Astrocyte (in vitro differentiated cells and primary cell): ENCODE measurements at regions not wholly inside any gene's neighbourhood (a gene's known extent, or its start where the extent isn't known, plus 50 kb on each side); places are given as distances from the start of the nearest gene placed in this dataset.

Experiments used
- DNase-seq: peaks from one replicate; pipeline ENCODE4 v3.0.0-alpha.2; 2010; ENCODE audit warnings: low read depth
- FAIRE-seq: peaks from 2 replicates; lab custom pipeline; 2011; peaks lifted over from hg19 to GRCh38; lab: Jason Lieb, UNC
- H2AFZ ChIP-seq: 2 replicates; pipeline ENCODE4 v1.6.0; 2012; ENCODE audit warnings: low read depth, low read length, inconsistent platforms
- H3K27ac ChIP-seq: 2 replicates; pipeline ENCODE4 v1.5.1; 2011; ENCODE audit warnings: low read depth, low read length, inconsistent platforms
- H3K27me3 ChIP-seq: 2 replicates; pipeline ENCODE4 v1.6.0; 2011; ENCODE audit warnings: low read length, inconsistent platforms; ENCODE audit not compliant: insufficient read depth
- H3K36me3 ChIP-seq: 2 replicates; pipeline ENCODE4 v1.5.1; 2011; ENCODE audit warnings: low read length, inconsistent platforms; ENCODE audit not compliant: insufficient read depth
- H3K4me1 ChIP-seq: 2 replicates; pipeline ENCODE4 v1.5.1; 2011; ENCODE audit warnings: low read length, inconsistent platforms; ENCODE audit not compliant: insufficient read depth
- H3K4me2 ChIP-seq: 2 replicates; pipeline ENCODE4 v1.6.0; 2012; ENCODE audit warnings: low read length, inconsistent platforms
- H3K4me3 ChIP-seq: 2 replicates; pipeline ENCODE4 v1.5.1; 2011; ENCODE audit warnings: low read depth, mild to moderate bottlenecking, low read length, inconsistent platforms; ENCODE audit not compliant: insufficient read depth
- H3K79me2 ChIP-seq: 2 replicates; pipeline ENCODE4 v1.6.0; 2012; ENCODE audit warnings: mild to moderate bottlenecking, low read length, inconsistent platforms; ENCODE audit not compliant: insufficient read depth
- H3K9ac ChIP-seq: 2 replicates; pipeline ENCODE4 v1.6.0; 2012; ENCODE audit warnings: mild to moderate bottlenecking, low read length, inconsistent platforms
- H3K9me3 ChIP-seq: 2 replicates; pipeline ENCODE4 v1.5.1; 2012; ENCODE audit warnings: low read depth, mild to moderate bottlenecking, low read length, inconsistent platforms; ENCODE audit not compliant: insufficient read depth
- H4K20me1 ChIP-seq: 2 replicates; pipeline ENCODE4 v1.6.0; 2012; ENCODE audit warnings: low read length, inconsistent platforms; ENCODE audit not compliant: insufficient read depth
- H3K27ac Mint-ChIP-seq: one replicate; pipeline ENCODE4 v1.8.0; 2021; ENCODE audit warnings: mild to moderate bottlenecking, mixed read lengths; ENCODE audit not compliant: unreplicated experiment
- H3K27me3 Mint-ChIP-seq: one replicate; pipeline ENCODE4 v1.8.0; 2021; ENCODE audit warnings: low read depth, mixed read lengths; ENCODE audit not compliant: unreplicated experiment
- H3K36me3 Mint-ChIP-seq: one replicate; pipeline ENCODE4 v1.8.0; 2021; ENCODE audit warnings: low read depth, mixed read lengths; ENCODE audit not compliant: unreplicated experiment
- H3K4me1 Mint-ChIP-seq: one replicate; pipeline ENCODE4 v1.8.0; 2021; ENCODE audit warnings: low read depth, mixed read lengths; ENCODE audit not compliant: unreplicated experiment
- H3K4me3 Mint-ChIP-seq: one replicate; pipeline ENCODE4 v1.8.0; 2021; ENCODE audit warnings: mild to moderate bottlenecking, moderate library complexity, mixed read lengths; ENCODE audit not compliant: unreplicated experiment
- H3K9me3 Mint-ChIP-seq: one replicate; pipeline ENCODE4 v1.8.0; 2021; ENCODE audit warnings: mild to moderate bottlenecking, mixed read lengths; ENCODE audit not compliant: unreplicated experiment
- EZH2 ChIP-seq: IDR thresholded peaks from 2 replicates; pipeline ENCODE4 v1.6.1; 2012; ENCODE audit warnings: mild to moderate bottlenecking, low read length, inconsistent platforms; ENCODE audit not compliant: insufficient read depth
- TF ChIP-seq, protein P1 (sequence below): IDR thresholded peaks from 2 replicates; pipeline ENCODE4 v1.5.1; 2011; ENCODE audit warnings: low read depth, mild to moderate bottlenecking, inconsistent platforms, low read length, moderate library complexity; ENCODE audit not compliant: insufficient read depth

DNA sequence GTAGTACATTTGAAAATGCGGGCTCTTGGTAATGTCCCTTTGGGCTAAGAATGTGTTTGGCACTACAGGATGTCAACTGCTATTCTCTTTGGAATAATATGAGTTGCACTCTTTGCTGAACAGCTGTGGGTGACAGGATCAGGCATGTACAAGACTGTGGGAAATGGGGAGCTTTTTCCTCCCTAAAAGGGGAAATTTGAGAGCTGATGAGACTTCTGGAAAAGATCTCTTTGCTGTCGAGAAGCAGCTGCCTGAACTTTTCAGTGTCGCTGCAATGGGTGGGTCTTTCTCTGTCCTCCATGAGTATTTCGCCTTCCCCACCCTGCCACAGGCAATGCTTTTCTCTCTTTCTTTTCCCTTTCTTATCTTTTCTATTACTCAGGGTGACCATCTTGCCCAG lies 762.2 kb upstream of the GCFC2 start:
- Histone ChIP-seq H3K4me3 (no peak overlapping the region), H3K36me3 (no peaks in the 10 kb centered on the region), H3K79me2 (no peaks in the 10 kb centered on the region), H3K4me2 (no peak overlapping the region), H3K9me3 (peaks cover 2% of the 10 kb centered on the region), H3K27me3 (no peaks in the 10 kb centered on the region), H4K20me1 (no peaks in the 10 kb centered on the region), H2AFZ (no peak overlapping the region), H3K27ac (no peak overlapping the region), H3K4me1 (no peaks in the 10 kb centered on the region), H3K9ac (no peak overlapping the region)
- H3K27ac Mint-ChIP-seq: no peak overlapping the region
- DNase-seq (no peak), FAIRE-seq (no peak)
- no peaks in the 10 kb centered on the region for H3K4me1 Mint-ChIP-seq
- H3K27me3 Mint-ChIP-seq: no peaks in the 10 kb centered on the region
- no peaks in the 10 kb centered on the region for H3K36me3 Mint-ChIP-seq
- no peaks in the 10 kb centered on the region for H3K9me3 Mint-ChIP-seq
- TF ChIP-seq, protein P1, sequence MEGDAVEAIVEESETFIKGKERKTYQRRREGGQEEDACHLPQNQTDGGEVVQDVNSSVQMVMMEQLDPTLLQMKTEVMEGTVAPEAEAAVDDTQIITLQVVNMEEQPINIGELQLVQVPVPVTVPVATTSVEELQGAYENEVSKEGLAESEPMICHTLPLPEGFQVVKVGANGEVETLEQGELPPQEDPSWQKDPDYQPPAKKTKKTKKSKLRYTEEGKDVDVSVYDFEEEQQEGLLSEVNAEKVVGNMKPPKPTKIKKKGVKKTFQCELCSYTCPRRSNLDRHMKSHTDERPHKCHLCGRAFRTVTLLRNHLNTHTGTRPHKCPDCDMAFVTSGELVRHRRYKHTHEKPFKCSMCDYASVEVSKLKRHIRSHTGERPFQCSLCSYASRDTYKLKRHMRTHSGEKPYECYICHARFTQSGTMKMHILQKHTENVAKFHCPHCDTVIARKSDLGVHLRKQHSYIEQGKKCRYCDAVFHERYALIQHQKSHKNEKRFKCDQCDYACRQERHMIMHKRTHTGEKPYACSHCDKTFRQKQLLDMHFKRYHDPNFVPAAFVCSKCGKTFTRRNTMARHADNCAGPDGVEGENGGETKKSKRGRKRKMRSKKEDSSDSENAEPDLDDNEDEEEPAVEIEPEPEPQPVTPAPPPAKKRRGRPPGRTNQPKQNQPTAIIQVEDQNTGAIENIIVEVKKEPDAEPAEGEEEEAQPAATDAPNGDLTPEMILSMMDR: no peak
- no peak for TF ChIP-seq EZH2
- H3K4me3 Mint-ChIP-seq: no peak overlapping the region

DNA sequence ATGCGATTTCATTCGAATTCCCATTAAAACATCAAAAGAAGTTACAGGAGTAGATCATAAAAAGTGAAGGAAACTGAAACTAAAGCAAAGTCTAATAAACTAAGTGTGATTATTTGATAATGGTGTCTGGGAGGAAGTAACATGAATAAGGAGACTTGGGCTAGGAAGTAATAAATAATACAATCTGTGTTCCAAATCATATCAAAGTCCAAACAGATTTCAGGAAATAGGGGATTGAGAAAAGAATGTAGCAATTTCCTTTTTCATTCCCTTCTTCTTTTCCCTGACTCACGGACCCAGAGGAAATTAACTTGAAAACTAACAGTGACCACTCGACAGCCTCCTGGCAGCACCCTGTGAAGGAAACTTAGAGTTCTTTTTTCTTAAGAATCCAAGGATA lies 758.4 kb upstream of the GCFC2 start:
- no peaks in the 10 kb centered on the region for H3K36me3 ChIP-seq
- Mint-ChIP-seq H3K36me3 (no peaks in the 10 kb centered on the region), H3K4me3 (no peak overlapping the region), H3K4me1 (no peaks in the 10 kb centered on the region), H3K27ac (no peak overlapping the region), H3K9me3 (no peaks in the 10 kb centered on the region), H3K27me3 (no peaks in the 10 kb centered on the region)
- FAIRE-seq (no peak), DNase-seq (no peak)
- no peak overlapping the region for H3K9ac ChIP-seq
- H3K27me3 ChIP-seq: no peaks in the 10 kb centered on the region
- H3K4me2 ChIP-seq: no peak overlapping the region
- H3K79me2 ChIP-seq: no peaks in the 10 kb centered on the region
- no peak overlapping the region for H2AFZ ChIP-seq
- H3K9me3 ChIP-seq: peaks cover 2% of the 10 kb centered on the region
- H3K4me1 ChIP-seq: no peaks in the 10 kb centered on the region
- H3K27ac ChIP-seq: no peak overlapping the region
- TF ChIP-seq, protein P1: no peak
- no peak for TF ChIP-seq EZH2
- H3K4me3 ChIP-seq: no peak overlapping the region
- no peaks in the 10 kb centered on the region for H4K20me1 ChIP-seq

DNA sequence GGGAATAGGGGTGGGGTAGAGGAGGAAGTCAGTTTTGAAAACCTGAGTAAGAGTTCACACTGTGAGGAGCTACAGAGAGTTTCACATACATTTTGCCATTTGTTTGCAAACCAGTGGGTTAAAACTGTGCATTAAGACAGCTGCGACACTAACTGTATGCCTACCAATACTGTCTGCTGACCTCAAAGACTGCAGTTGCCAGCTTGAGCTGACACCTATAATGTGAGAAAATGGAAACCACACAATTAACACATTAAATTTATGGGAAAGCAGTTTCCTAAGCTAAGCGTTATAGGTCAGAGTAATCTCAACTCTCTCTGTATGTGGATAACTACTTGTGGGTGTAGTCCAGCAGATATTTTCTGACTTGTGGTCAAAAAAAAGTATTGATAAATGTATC lies 756.6 kb upstream of the GCFC2 start:
- Histone ChIP-seq H3K27ac (no peak overlapping the region), H3K9ac (no peak overlapping the region), H3K79me2 (no peaks in the 10 kb centered on the region), H3K4me1 (no peaks in the 10 kb centered on the region), H3K36me3 (no peaks in the 10 kb centered on the region), H2AFZ (no peak overlapping the region), H4K20me1 (no peaks in the 10 kb centered on the region), H3K9me3 (peaks cover 2% of the 10 kb centered on the region), H3K27me3 (no peaks in the 10 kb centered on the region), H3K4me3 (no peak overlapping the region), H3K4me2 (no peak overlapping the region)
- H3K9me3 Mint-ChIP-seq: no peaks in the 10 kb centered on the region
- H3K4me1 Mint-ChIP-seq: no peaks in the 10 kb centered on the region
- DNase-seq (no peak), FAIRE-seq (no peak)
- no peak for TF ChIP-seq EZH2
- TF ChIP-seq, protein P1: no peak
- no peak overlapping the region for H3K4me3 Mint-ChIP-seq
- H3K27ac Mint-ChIP-seq: no peak overlapping the region
- no peaks in the 10 kb centered on the region for H3K27me3 Mint-ChIP-seq
- H3K36me3 Mint-ChIP-seq: no peaks in the 10 kb centered on the region
